SH-SY5Y (cell line): ENCODE measurements at regions not wholly inside any gene's neighbourhood (a gene's known extent, or its start where the extent isn't known, plus 50 kb on each side); places are given as distances from the start of the nearest gene placed in this dataset.

Experiments
- GATA2 ChIP-seq: IDR thresholded peaks from 2 replicates; pipeline ENCODE4 v1.6.1; 2011; ENCODE audit warnings: mild to moderate bottlenecking, low read depth, low read length
- GATA3 ChIP-seq: IDR thresholded peaks from 2 replicates; pipeline ENCODE4 v1.6.1; 2011; ENCODE audit warnings: low read depth, mild to moderate bottlenecking, low read length, moderate library complexity

- TF ChIP-seq GATA3: no peak
- TF ChIP-seq GATA2: no peak
These were observed 689.7 kb upstream of the MEF2C start for GRCh38 chr5:89572696-89573095.
